HG03469 (cell line): ENCODE measurements at regions not wholly inside any gene's neighbourhood (a gene's known extent, or its start where the extent isn't known, plus 50 kb on each side); places are given as distances from the start of the nearest gene placed in this dataset.

ENCODE experiments used
- ATAC-seq: cut with Tn5 transposase; IDR thresholded peaks from one replicate; pipeline ENCODE4 v1.9.1; 2021; ENCODE audit warnings: mild to moderate bottlenecking, moderate library complexity, moderate number of reproducible peaks; ENCODE audit not compliant: unreplicated experiment

DNA sequence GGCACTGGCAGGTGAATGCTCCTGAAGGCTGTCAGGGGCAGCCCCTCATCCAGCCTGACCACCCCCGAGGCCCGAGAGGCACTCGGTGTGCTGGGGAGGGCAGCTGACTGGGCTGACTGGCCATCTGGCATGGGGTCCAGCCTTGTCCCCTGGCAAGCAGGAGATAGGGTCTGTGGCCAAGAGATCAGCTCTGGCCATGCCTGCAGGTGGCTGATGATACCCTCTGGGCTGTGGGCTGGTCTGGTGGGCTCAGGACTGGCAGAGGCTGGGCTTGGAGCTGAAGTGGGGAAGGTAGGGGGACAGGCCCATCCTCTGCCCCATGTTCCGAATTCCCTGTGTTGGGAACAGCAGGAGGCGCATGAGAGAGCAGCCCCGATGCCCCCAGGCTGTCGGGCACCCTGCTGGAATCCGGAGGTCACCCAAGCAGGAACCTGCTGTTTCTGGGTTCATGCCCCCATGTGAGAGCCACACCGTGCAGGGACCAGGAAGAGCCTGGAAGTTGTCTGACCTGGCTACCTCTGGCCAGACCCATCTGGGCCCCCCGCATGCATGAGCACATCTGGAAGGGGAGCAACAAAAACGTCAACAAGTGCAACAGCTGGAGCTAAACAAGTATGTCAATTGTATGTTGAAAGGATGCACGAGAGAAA, 527.0 kb downstream of the TBC1D22A start:
- ATAC-seq, result no peak

DNA sequence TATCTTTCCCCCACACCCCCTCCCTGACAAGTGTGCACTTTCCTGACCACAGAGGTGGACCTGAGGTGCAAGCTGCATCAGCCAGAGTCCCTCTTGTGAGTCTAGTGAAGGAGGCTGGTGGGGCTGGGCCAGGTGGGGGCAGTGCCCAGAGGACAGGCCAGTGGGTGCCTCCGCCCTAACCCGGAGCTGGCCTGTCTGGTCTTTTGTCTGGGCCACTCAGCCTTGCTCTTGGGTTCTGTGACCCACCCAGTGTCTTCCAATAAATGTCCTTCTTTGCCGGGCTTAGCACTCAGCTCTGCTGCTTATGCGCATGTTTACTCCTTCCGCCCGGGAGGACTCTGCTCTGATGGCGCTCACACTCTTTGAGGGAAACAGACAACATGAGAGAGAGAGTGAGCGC, 526.2 kb downstream of the TBC1D22A start:
- no peak for ATAC-seq

DNA sequence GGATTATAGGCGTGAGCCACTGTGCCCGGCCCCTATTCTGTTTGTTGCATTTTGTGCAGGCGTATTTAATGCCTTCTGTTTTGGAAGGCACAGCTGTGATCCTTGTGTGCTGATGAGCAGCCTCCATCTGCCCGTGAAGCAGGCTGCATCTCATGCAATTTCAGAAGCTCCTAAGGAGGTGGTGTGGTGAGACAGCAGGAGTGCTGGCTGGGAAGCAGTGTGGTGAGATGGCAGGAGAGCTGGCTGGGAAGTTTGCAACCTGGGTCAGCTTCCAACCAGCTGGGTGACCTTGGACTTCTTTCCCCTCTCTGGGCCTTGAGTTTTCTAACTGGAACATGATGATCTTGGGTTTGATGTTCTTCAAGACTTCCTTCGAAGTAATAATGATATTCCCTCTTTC, 525.1 kb downstream of the TBC1D22A start:
- ATAC-seq, result no peak

DNA sequence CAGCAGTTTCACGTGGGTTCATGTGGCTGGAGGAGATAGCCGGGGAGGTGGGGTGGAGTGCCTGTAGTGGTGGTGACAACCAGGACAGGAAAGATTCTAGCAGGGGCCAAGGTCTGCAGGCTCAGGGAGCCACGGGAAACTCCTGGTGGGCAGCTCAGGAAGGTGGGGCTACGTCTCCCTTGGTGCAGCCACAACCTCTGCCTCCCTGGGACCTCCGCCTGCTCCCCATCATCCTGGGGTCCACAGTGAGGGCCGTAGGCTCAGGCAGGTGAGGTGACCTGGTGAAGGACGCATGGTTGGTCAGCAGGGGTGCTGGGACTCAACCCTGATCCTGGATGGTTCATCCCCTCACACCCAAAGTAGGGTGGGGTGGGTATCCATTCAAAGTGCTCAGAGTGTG, 524.1 kb downstream of the TBC1D22A start:
- ATAC-seq, result no peak

DNA sequence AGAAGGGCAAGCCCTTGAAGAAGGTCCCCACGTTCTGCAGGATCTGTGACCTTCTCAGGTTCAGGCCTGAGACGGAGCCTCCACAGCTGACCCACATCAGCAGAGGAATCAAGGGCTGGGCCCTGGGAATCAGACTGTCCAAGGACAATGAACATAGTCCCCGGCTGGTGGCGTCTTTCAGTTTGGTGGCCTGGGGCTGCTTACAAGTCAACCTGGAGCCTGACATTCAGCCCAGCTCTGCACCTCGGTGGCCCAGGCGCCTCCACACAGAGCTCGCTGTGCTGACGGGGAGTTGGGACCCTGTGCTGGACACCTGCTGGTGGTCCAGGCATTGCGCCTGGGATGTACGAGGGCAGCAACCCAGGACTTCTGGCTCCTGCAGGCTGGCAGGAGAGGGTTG, 523.5 kb downstream of the TBC1D22A start:
- no peak for ATAC-seq

DNA sequence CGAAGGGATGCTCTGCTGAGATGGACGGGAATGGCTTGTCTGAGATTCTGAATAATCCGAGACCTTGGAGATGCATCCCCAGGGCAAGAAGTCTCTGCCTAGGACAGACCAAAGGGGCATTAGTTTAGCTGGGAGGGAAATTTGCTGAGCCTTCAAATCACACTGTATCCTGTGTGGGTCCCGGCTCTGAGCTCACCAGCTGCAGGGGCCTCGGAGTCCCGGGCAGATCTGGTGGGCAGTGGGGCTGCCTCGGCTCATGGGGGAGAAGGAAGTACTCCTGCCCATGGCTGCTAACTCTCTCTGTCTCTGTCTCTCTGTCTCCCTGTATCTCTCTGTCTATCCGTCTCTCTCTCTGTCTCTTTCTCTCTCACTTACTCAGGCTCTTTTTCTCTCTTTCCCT, 522.4 kb downstream of the TBC1D22A start:
- no peak for ATAC-seq

DNA sequence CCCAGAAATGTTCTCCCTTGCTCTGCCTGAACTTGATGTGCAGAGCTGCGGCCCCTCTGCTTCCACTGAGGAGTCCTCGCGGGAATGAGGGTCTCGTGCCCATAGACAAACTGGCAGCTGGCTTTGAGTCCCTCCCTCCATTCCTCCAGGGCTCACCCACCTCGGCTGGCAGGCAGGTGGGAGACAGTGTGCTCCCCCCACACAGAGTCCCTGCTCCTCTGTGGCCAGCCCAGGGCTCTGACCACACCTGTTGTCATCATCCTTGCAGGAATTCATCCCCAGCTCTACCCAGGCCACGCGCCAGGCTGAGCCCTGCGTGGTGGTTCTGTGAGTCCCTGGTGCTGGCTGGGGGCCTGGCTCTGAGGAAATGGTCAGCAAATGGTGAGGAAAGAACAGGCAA, 521.9 kb downstream of the TBC1D22A start:
- ATAC-seq, result no peak

DNA sequence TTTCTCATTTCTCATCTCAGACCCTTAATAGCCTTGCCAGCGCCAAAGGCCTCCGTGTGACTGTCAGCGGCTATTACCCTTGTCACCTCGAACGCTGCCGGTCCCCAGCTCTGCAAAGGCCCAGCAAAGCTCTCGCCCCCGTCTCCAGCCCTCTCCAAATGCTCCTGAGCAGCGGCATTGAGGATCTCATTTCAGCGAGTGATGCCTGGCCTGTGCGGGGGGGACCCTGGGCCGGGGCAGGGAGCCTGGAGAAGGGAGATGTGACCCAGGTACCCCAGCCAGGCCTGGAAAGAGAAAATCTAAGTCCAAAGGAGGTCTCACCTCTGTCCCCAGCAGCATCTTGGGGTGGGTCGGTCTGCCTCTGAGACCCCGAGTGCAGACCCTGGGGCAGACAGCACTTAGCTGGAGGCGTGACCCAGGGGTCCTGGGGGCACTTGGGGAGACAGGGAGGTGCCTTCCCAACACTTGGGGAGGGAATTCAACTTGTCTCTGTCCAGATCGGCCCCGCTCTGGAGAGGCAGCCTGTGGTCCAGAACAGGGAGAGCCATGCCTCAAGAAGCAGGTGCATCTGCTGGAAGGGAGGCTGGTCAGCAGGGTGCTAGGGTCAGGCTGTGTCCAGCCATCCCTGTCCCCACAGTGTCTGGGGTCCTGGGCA, 521.3 kb downstream of the TBC1D22A start:
- no peak for ATAC-seq

DNA sequence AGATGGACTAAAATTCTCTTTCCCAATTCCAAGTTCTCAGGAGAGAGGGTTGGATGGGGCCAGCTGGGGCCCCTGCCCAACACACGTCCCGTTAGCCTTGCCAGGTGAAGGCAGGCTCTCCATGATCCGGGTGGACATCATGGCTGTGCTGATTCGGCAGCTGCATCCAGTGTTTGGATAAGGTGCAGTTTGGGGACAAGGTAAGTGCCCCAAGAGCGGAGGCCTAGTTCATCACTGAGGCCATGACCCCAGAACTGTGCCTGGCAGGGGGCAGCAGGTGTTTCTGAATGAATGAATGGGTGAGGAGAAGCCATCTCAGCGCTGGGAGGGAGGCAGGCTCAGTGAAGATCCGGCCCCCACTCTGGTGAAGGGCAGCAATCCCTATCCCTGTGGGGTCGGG, 520.4 kb downstream of the TBC1D22A start:
- ATAC-seq, result no peak

DNA sequence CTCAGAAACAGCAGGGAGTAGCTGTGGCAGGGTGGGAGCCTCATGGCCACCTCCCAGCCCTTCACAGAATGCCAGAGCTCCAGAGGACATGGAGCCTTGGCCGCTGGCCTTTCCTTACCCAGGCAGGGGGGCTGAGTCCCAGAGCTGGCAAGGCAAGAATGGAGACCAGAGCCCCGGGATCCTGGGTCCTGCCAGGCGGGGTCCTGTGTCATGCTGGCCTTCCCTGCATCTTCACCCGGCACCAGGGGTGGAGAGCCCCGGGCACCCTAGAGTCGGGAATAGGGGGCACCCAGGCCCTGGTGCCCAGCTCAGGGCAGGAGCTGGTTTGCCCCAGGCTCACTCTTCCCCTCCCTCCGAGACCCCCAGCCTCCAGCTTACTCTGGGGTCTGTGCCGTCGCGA, 519.9 kb downstream of the TBC1D22A start:
- no peak for ATAC-seq

DNA sequence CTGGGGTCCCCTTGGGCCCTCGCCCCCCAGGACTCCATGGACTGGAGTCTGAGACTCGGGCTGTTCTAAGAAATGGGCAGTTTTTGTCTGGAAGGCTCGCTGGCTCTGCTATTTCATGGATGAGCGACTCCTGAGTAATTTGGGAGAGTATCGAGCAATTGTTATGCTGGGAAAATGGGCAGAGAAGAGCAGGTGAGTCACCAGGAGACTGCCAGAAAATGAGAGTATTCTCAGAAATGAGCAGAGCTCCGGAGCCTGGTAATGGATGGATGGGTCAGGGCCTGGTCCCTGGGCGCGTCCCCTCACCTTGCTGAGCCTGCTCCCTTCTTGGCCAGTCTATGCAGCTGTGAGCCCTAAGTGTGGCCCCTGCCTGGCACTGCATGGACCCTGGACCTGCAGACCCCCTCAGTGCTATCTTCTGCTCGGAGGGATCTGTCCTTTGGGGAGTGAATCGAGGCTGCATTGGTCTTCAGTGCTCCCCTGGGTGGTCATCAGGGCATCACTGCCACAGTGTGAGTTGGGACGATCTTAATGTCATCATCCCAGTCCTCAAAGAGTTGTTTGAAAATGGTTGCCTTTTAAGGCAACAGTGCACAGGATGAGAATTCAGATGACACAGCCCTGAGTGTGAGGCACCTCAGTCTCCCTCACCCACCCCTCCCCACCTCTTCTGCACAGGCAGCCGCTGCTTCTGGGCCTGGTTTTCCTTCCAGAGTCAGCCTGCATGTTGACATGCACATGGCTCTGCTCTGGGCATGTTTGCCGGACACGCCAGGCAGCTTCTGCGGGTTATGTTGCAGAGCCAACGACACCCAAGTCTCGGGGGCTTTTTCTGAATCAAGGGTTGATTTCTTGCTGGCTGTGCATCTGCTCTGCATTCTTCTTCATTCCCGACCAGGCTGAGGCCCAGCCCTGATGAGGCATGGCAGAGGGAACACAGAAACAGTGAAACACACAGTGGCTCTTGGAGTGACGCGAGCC, 519.0 kb downstream of the TBC1D22A start:
- ATAC-seq, result no peak

DNA sequence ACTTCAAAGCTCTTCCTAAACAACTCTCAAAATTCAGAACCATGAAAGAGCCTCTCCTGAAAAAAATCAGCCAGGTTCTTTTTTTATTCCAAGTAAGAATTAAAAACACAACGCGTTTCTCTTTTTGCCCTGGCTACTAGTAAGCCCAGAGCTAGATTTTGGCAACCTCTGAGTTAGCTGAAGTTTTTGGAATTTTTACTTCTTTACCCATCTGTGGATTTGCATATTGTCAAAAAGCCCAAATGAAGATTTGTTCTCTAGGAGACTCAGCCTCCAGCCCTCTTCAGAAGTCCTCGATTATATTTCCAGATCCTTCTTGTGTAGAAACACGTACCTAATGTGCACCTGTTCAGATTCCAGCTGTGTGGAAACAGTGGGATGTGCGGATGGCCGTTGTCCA, 517.9 kb downstream of the TBC1D22A start:
- no peak for ATAC-seq

DNA sequence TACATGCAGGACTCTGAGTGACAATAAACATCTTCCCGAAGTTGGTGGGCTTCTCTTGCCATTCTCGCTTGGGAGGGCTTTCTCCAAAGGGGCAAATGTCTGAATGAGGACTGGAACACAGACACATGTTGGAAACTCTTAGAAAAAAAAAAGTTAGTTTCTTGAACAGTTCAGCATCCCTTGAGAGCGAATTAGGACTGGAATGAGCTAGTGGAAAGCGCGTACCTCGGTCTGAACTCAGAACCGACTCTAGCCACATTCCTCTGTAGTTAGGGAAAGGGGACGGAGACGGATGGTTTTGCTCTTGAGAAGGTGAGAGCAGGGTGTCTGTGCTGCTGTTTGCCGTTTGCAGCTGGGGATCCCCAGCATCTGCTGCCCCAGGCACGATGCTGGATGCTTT, 517.3 kb downstream of the TBC1D22A start:
- ATAC-seq, result no peak

DNA sequence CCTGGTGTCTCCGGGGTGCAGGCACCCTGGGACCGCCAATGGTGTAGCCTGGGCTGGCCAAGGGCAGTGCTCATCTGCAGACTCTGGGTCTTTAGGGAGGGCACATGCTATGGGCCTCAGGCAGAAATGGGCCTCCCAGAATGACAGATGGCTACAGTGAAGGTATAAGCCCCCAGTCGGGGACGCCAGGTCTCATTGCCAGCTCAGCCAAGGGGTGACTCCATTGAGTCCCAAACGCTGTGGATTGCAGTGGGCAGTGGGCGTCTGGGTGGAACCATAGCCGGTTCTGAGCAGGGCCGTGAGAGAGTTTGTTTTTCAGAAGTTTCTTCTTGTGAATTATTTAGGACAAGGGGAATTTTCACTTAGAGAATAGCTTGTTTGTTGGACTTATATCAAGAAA, 516.9 kb downstream of the TBC1D22A start:
- ATAC-seq, result no peak

DNA sequence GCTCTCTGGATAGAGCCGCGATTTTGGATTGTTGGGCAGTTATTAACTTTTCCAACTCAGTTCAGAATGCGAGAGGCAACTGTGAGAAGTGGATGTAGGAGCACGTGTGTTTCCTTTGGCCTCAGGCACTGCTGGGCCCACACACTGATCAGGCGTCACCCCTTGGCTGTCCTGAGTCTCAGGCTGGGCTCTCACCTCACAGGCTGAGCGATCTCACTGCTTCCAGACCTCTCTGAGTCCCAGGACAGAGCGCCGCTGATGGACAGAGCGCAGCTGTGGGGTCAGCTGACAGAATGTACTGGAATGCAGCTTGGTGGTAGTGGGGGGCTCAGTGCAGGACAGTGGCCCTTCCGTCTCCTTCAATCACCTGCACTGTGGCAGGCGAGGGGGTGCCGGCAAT, 516.2 kb downstream of the TBC1D22A start:
- ATAC-seq, result no peak

DNA sequence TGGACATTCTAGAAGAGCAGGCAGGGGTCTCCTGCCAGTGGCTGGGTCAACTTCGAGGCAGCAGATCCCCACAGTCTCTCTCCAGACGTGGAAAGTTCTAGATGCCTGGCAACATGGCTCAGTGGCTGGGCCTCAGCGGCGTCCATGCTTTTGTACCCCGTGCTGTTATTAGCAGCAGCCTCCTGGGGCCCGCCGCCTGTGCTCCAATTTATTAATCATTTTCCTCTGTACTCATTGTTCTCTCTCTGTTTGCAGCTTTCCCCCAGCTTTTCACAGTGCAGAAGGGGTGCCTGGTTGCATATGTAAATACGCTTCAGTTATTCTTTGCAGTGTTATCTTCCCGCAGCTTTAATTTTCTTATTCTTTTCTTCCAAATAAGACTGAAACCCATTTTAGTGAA, 515.1 kb downstream of the TBC1D22A start:
- no peak for ATAC-seq

DNA sequence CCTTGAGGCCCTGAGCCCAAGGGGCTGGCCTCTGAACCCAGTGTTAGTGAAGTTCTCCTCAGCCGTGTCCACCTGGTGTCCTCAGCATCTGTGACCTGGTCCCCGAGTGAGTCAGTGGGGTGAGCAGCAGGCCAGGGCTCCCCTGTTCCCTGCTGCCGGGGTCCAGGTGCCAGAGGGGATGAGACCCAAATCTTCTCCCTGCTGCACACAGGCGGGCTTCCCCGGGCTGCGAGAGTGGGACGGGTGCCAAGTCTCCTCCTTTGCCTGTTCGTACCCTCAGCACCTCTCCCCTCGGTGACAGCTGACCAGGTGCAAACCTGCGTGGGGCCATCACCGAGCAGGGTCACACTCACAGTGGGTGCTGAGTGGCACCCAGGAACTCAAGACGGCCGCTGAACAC, 514.5 kb downstream of the TBC1D22A start:
- no peak for ATAC-seq

DNA sequence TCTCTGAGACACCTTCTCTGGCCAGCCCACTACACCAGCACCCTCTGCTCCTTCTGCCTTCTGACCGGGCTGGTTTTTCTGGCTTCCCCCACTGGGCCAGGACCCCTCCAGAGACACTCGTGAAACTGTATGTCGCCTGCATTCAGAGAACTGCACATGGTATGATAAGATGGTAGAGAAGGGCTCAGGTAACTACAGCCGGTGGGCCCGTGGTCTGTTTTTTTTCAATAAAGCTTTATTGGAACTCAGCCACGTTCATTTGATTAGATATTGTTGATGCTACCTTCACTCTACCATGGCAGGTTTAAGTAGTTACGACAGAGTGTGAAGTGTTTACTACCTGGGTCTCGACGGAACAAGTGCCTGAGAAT, 514.0 kb downstream of the TBC1D22A start:
- ATAC-seq, result no peak

DNA sequence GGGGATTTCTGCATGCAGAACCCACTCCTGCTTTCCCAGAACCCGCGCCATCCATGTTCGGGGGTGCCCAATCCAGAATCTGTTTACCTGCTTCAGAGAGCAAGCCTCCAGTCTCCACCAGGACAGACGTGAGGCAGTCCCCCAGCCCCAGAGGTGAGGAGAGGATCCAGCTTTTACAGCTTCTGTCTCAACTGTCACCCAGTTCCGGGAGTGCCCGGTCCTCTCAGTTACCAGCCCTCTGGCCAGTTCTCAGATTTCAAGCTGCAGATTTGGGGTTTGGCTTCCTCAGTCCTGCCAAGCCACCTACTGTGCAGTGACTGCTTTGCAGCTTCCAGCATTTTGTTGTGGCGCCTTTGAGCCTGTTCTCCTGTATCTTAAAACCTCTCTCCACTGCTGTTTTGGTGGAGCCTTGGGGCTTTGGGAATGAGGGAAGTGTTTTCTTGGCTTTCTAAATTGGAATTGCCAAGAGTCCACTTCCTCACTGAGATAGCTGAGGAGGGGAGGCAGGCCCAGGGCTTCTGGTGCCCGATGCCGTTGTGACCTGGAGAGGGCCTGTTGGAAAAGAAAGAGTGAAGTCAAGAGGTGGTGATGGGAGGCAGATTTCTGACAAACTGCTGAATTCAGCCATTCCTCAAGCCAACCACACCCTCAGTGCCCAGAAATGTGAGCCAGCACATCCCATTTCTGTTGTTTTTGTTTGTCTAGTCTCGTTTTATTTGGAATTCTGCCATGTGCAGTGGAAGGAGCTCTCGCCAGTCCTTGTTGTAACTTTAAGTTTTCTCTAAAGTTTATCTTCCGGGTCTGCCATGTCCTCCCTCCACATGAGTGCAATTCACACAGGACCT, 513.4 kb downstream of the TBC1D22A start:
- no peak for ATAC-seq

DNA sequence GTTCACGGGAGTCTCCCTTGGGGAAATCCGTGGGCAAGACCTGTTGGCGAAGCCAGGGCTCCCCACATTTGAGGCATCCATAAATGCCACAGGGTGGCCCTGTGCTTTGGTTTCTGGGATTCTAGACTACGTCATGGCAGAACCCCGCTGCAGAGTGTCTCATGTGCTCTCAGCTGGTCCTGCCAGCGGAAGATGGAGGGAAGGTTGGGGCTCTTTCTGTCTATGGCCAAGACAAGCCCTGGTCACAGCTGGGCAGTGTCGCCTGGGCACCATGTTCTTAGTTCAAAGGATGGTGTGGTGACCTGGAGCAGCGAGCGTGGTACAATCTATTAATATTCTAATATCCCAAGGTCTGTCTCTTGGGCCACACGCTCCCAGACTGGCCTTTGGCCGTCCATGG, 511.7 kb downstream of the TBC1D22A start:
- ATAC-seq, result no peak
